ENCODE measurements at regions not wholly inside any gene's neighbourhood (a gene's known extent, or its start where the extent isn't known, plus 50 kb on each side); places are given as distances from the start of the nearest gene placed in this dataset.

DNA sequence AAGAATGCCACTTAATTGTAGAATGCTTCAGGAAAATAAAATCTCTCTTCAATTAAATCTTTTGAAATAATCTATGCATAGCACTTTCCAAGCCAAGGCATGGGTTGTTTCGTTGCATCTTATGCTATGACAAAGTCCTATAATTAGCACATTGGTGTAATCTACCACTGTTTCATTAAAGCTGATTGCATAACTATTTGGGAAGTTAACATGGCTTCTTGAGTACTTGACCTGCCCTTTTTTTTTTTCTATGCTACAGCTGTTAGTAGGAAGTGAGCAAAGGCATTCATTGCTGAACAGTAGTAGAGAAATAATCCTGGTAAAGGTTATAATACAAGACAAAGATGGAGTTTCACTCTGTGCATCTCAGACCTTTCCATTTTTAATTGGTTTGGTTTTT, 557.2 kb upstream of the CELF2 start:
- TF ChIP-seq POLR2AphosphoS5 (IDR thresholded peaks at IDR 0.05) (no peak), POLR2A (IDR thresholded peaks at IDR 0.05) (no peak)
- TF ChIP-seq, protein P1, sequence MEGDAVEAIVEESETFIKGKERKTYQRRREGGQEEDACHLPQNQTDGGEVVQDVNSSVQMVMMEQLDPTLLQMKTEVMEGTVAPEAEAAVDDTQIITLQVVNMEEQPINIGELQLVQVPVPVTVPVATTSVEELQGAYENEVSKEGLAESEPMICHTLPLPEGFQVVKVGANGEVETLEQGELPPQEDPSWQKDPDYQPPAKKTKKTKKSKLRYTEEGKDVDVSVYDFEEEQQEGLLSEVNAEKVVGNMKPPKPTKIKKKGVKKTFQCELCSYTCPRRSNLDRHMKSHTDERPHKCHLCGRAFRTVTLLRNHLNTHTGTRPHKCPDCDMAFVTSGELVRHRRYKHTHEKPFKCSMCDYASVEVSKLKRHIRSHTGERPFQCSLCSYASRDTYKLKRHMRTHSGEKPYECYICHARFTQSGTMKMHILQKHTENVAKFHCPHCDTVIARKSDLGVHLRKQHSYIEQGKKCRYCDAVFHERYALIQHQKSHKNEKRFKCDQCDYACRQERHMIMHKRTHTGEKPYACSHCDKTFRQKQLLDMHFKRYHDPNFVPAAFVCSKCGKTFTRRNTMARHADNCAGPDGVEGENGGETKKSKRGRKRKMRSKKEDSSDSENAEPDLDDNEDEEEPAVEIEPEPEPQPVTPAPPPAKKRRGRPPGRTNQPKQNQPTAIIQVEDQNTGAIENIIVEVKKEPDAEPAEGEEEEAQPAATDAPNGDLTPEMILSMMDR (IDR thresholded peaks at IDR 0.05), result no peak
